Mesenchymal stem cell (in vitro differentiated cells and primary cell): ENCODE measurements at regions not wholly inside any gene's neighbourhood (a gene's known extent, or its start where the extent isn't known, plus 50 kb on each side); places are given as distances from the start of the nearest gene placed in this dataset.

Experiments used
- DNase-seq: peaks from one replicate; pipeline ENCODE4 v3.0.0-alpha.2; 2013
- H2AFZ ChIP-seq: one replicate; pipeline ENCODE4 v1.6.1; 2013; ENCODE audit warnings: low read depth, mild to moderate bottlenecking, control low read depth, inconsistent platforms, low read length, moderate library complexity
- H2AK5ac ChIP-seq: 2 replicates; pipeline ENCODE4 v1.6.1; 2013; ENCODE audit warnings: low read length, moderate library complexity, mild to moderate bottlenecking, inconsistent platforms; ENCODE audit not compliant: severe bottlenecking
- H2BK120ac ChIP-seq: one replicate; pipeline ENCODE4 v1.6.1; 2013; ENCODE audit warnings: low read depth, mild to moderate bottlenecking, inconsistent platforms, low read length, moderate library complexity
- H2BK12ac ChIP-seq, 2 experiments: one replicate each; pipeline ENCODE4 v1.6.1; 2013; ENCODE audit warnings: inconsistent platforms in 2 of 2, low read length in 2 of 2, mild to moderate bottlenecking in 2 of 2, moderate library complexity in 2 of 2, control low read depth in 1 of 2
- H2BK15ac ChIP-seq: one replicate; pipeline ENCODE4 v1.6.1; 2013; ENCODE audit warnings: mild to moderate bottlenecking, low read depth, inconsistent platforms; ENCODE audit not compliant: poor library complexity, severe bottlenecking
- H2BK5ac ChIP-seq: 2 replicates; pipeline ENCODE4 v1.6.1; 2013; ENCODE audit warnings: low read depth, mild to moderate bottlenecking, low read length, control low read depth, inconsistent platforms; ENCODE audit not compliant: poor library complexity, severe bottlenecking
- H3K14ac ChIP-seq, 2 experiments: one replicate each; pipeline ENCODE4 v1.6.1; 2013; ENCODE audit warnings: inconsistent platforms in 2 of 2, low read length in 2 of 2, control low read depth in 1 of 2, mild to moderate bottlenecking in 1 of 2, moderate library complexity in 1 of 2
- H3K18ac ChIP-seq, 2 experiments: one replicate each; pipeline ENCODE4 v1.6.1; 2013; ENCODE audit warnings: inconsistent platforms in 2 of 2, low read length in 2 of 2, control low read depth in 1 of 2, low read depth in 1 of 2, mild to moderate bottlenecking in 1 of 2
- H3K23ac ChIP-seq, 2 experiments: one replicate each; pipeline ENCODE4 v1.6.1; 2013; ENCODE audit warnings: inconsistent platforms in 2 of 2, low read length in 2 of 2, mild to moderate bottlenecking in 2 of 2, moderate library complexity in 2 of 2, control low read depth in 1 of 2
- H3K27ac ChIP-seq: 2 replicates; pipeline ENCODE4 v1.5.1; 2013; ENCODE audit warnings: mild to moderate bottlenecking, moderate library complexity, low read length, control low read depth, inconsistent platforms; ENCODE audit not compliant: poor library complexity, severe bottlenecking
- H3K27me3 ChIP-seq, 2 experiments: 2 replicates each; pipeline versions ENCODE4 v1.6.1 to v1.7.0; 2013; ENCODE audit warnings: low read length in 2 of 2, mild to moderate bottlenecking in 2 of 2, moderate library complexity in 2 of 2, control low read depth in 1 of 2, inconsistent platforms in 1 of 2; ENCODE audit not compliant: control insufficient read depth in 1 of 2, insufficient read depth in 1 of 2
- H3K36me3 ChIP-seq, 2 experiments: 2 replicates each; pipeline versions ENCODE4 v1.6.1 to v1.7.0; 2013; ENCODE audit warnings: low read length in 2 of 2, control low read depth in 1 of 2, inconsistent platforms in 1 of 2, low read depth in 1 of 2, mild to moderate bottlenecking in 1 of 2; ENCODE audit not compliant: insufficient read depth in 2 of 2, control insufficient read depth in 1 of 2
- H3K4ac ChIP-seq, 2 experiments: one replicate each; pipeline ENCODE4 v1.6.1; 2013; ENCODE audit warnings: inconsistent platforms in 2 of 2, low read length in 2 of 2, mild to moderate bottlenecking in 2 of 2, moderate library complexity in 2 of 2, control low read depth in 1 of 2, low read depth in 1 of 2
- H3K4me1 ChIP-seq: 2 replicates; pipeline ENCODE4 v1.6.1; 2013; ENCODE audit warnings: low read depth, low read length, control low read depth; ENCODE audit not compliant: control insufficient read depth, insufficient read depth
- H3K4me2 ChIP-seq: 2 replicates; pipeline ENCODE4 v1.6.1; 2013; ENCODE audit warnings: low read length, mild to moderate bottlenecking, inconsistent platforms; ENCODE audit not compliant: poor library complexity, severe bottlenecking
- H3K4me3 ChIP-seq, 2 experiments: 2 replicates each; pipeline versions ENCODE4 v1.5.1 to v1.7.0; 2013; ENCODE audit warnings: low read length in 2 of 2, mild to moderate bottlenecking in 2 of 2, control low read depth in 1 of 2, low read depth in 1 of 2; ENCODE audit not compliant: insufficient read depth in 1 of 2
- H3K79me1 ChIP-seq: replicated peaks from 2 replicates; pipeline ENCODE4 v1.6.1; 2013; ENCODE audit warnings: mild to moderate bottlenecking, control low read depth, low read length, inconsistent platforms; ENCODE audit not compliant: poor library complexity, severe bottlenecking
- H3K9ac ChIP-seq: 2 replicates; pipeline ENCODE4 v1.7.0; 2013; ENCODE audit warnings: mild to moderate bottlenecking, low read length, moderate library complexity
- H3K9me3 ChIP-seq: 2 replicates; pipeline ENCODE4 v1.7.0; 2013; ENCODE audit warnings: mild to moderate bottlenecking, low read length; ENCODE audit not compliant: control insufficient read depth
- H4K8ac ChIP-seq: one replicate; pipeline ENCODE4 v1.6.1; 2013; ENCODE audit warnings: inconsistent platforms, mild to moderate bottlenecking, low read length, moderate library complexity
- H4K91ac ChIP-seq: one replicate; pipeline ENCODE4 v1.6.1; 2013; ENCODE audit warnings: mild to moderate bottlenecking, low read length, inconsistent platforms
- WGBS: methylation state at CpG from one replicate; pipeline ENCODE4 v1.1.7; 2013; ENCODE audit warnings: mixed read lengths; 5-methylcytosine and 5-hydroxymethylcytosine counted together

DNA sequence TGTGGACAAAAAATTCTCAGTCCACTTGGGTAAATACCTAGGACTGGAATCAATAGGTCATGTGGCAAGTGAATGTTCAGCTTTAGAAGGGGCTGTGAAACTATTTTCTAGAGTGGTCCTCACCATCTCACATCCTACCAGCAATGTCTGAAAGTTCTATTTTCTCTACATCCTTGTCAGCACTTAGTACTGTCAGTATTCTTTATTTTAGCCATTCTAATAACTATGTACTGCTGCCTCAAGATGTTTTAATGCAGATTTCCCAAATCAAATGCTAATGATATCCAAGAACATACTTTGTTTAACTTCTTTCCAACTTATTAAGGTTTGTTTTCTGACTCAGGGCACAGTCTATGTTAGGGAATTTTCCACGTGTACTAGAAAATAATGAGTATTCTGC lies 317.0 kb downstream of the BRD1 start:
- Histone ChIP-seq H4K8ac (no peak overlapping the region), H3K36me3 (no peaks in the 10 kb centered on the region), H3K18ac (no peak overlapping the region), H3K9me3 (peaks cover 20% of the 10 kb centered on the region), H3K4ac (no peak overlapping the region), H2AK5ac (no peak overlapping the region), H3K14ac (no peak overlapping the region), H4K91ac (no peak overlapping the region), H3K23ac (no peak overlapping the region), H2BK5ac (no peak overlapping the region), H3K4me2 (no peak overlapping the region), H2BK12ac (no peak overlapping the region), H2BK15ac (no peak overlapping the region), H3K9ac (no peak overlapping the region), H3K27me3 (no peaks in the 10 kb centered on the region), H3K4me1 (peaks cover 8% of the 10 kb centered on the region), H3K27ac (no peak overlapping the region), H2AFZ (no peak overlapping the region), H2BK120ac (no peak overlapping the region), H3K79me1 (no peaks in the 10 kb centered on the region), H3K4me3 (no peak overlapping the region)
- no CpG with 5 or more reads among the region's 1 CpG for WGBS
- DNase-seq = no peak

DNA sequence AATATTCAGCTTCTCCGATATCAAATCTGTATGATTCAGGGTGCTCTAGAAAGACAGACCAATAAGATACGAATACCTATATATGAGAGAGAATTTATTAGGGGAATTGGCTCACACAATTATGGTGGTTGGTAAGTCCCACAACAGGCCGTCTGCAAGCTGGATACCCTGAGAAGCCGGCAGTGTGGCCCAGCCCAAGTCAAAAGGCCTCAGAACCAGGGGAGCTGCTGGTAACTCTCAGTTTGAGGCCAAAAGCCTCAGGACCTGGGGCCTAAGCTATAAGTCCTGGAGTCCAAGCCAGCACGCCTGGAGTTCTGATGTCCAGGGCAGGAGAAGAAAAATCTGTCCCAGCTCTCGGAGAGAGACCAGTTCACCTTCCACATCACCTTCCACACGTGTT lies 318.7 kb downstream of the BRD1 start:
- H3K23ac ChIP-seq = no peak overlapping the region
- WGBS = 76% methylated on average over 6 of the region's 7 CpGs

GRCh38 chr22:49508561-49508960 lies 319.1 kb downstream of the BRD1 start:
- no peak overlapping the region for H2BK12ac ChIP-seq
- 86% methylated on average over 9 of the region's 9 CpGs for WGBS
- H3K4me3 ChIP-seq = no peak overlapping the region
- H3K18ac ChIP-seq = no peak overlapping the region
- H2BK120ac ChIP-seq = no peak overlapping the region
- H3K79me1 ChIP-seq = no peaks in the 10 kb centered on the region
- no peak overlapping the region for H2BK15ac ChIP-seq
- H3K4me2 ChIP-seq = no peak overlapping the region
- no peak overlapping the region for H4K91ac ChIP-seq
- H4K8ac ChIP-seq = no peak overlapping the region
- no peak overlapping the region for H3K9ac ChIP-seq
- H3K9me3 ChIP-seq = peaks cover 27% of the 10 kb centered on the region
- H3K23ac ChIP-seq = no peak overlapping the region
- no peak overlapping the region for H3K4ac ChIP-seq
- no peak for DNase-seq
- H2AFZ ChIP-seq = no peak overlapping the region
- no peaks in the 10 kb centered on the region for H3K4me1 ChIP-seq
- H2AK5ac ChIP-seq = no peak overlapping the region
- H3K27ac ChIP-seq = no peak overlapping the region
- no peaks in the 10 kb centered on the region for H3K36me3 ChIP-seq
- H2BK5ac ChIP-seq = no peak overlapping the region
- no peak overlapping the region for H3K14ac ChIP-seq
- H3K27me3 ChIP-seq = no peaks in the 10 kb centered on the region

More for the DNA sequence above, 318.7 kb downstream of the BRD1 start:
- Histone ChIP-seq H3K4me2 (no peak overlapping the region), H2BK12ac (no peak overlapping the region), H3K18ac (no peak overlapping the region), H3K79me1 (no peaks in the 10 kb centered on the region), H2BK5ac (no peak overlapping the region), H3K9me3 (peaks cover 27% of the 10 kb centered on the region), H3K4me1 (peaks cover under 1% of the 10 kb centered on the region), H4K91ac (no peak overlapping the region), H2AK5ac (no peak overlapping the region), H3K4me3 (no peak overlapping the region), H3K9ac (no peak overlapping the region), H3K27ac (no peak overlapping the region), H3K4ac (no peak overlapping the region), H2BK15ac (no peak overlapping the region), H3K14ac (no peak overlapping the region), H2AFZ (no peak overlapping the region), H3K36me3 (no peaks in the 10 kb centered on the region), H2BK120ac (no peak overlapping the region), H3K27me3 (no peaks in the 10 kb centered on the region), H4K8ac (no peak overlapping the region)
- DNase-seq = no peak

- H3K4me3 ChIP-seq = no peak overlapping the region
- no peak overlapping the region for H3K14ac ChIP-seq
- no peaks in the 10 kb centered on the region for H3K27me3 ChIP-seq
- H2AK5ac ChIP-seq = no peak overlapping the region
- 89% methylated on average over 21 of the region's 22 CpGs for WGBS
- H3K4me1 ChIP-seq = no peaks in the 10 kb centered on the region
- no peak overlapping the region for H2BK120ac ChIP-seq
- H3K23ac ChIP-seq = no peak overlapping the region
- H4K91ac ChIP-seq = no peak overlapping the region
- H3K4ac ChIP-seq = no peak overlapping the region
- H2BK15ac ChIP-seq = no peak overlapping the region
- H2BK12ac ChIP-seq = no peak overlapping the region
- peaks cover 23% of the 10 kb centered on the region for H3K9me3 ChIP-seq
- H4K8ac ChIP-seq = no peak overlapping the region
- no peak overlapping the region for H3K27ac ChIP-seq
- H3K36me3 ChIP-seq = no peaks in the 10 kb centered on the region
- H2AFZ ChIP-seq = no peak overlapping the region
- DNase-seq = no peak
- no peak overlapping the region for H2BK5ac ChIP-seq
- H3K79me1 ChIP-seq = no peaks in the 10 kb centered on the region
- no peak overlapping the region for H3K9ac ChIP-seq
- no peak overlapping the region for H3K18ac ChIP-seq
- H3K4me2 ChIP-seq = no peak overlapping the region
Measured at GRCh38 chr22:49507607-49508292, 319.9 kb downstream of the BRD1 start.
